ENCODE measurements at regions not wholly inside any gene's neighbourhood (a gene's known extent, or its start where the extent isn't known, plus 50 kb on each side); places are given as distances from the start of the nearest gene placed in this dataset.

GRCh38 chr6:41420186-41420585 is 84.8 kb downstream of the NCR2 start:
- Histone ChIP-seq H3K27ac (ENCODE audit: insufficient read depth, low read length) (no peak overlapping the region), H2BK20ac (ENCODE audit: low read depth, low read length) (no peak overlapping the region), H4K20me1 (ENCODE audit: insufficient read depth, low read length) (no peaks in the 10 kb centered on the region), H3K9me3 (ENCODE audit: control insufficient read depth, insufficient read depth, low read length) (peaks cover 6% of the 10 kb centered on the region), H3K4me3 (ENCODE audit: insufficient read depth, low read depth, low read length) (no peak overlapping the region), H3K23ac (ENCODE audit: low read depth, low read length) (no peak overlapping the region), H2BK120ac (ENCODE audit: low read depth, low read length) (no peak overlapping the region), H2AK5ac (ENCODE audit: low read depth, low read length) (no peak overlapping the region), H3K79me1 (ENCODE audit: low read depth in 1 of 2, low read length in 2 of 2) (no peaks in the 10 kb centered on the region), H3K4me1 (ENCODE audit: control insufficient read depth, insufficient read depth, low read length) (no peaks in the 10 kb centered on the region), H2BK5ac (ENCODE audit: low read depth, low read length, poor library complexity, severe bottlenecking) (no peak overlapping the region), H3K36me3 (ENCODE audit: control insufficient read depth, insufficient read depth, low read length) (no peaks in the 10 kb centered on the region), H3K4ac (ENCODE audit: low read depth, low read length) (no peak overlapping the region), H4K8ac (ENCODE audit: low read depth in 2 of 2, low read length in 2 of 2) (no peak overlapping the region), H4K5ac (ENCODE audit: low read depth, low read length) (no peak overlapping the region), H3K56ac (ENCODE audit: extremely low read depth, insufficient read depth, low read length) (no peak overlapping the region), H4K91ac (ENCODE audit: insufficient read depth, low read depth, low read length) (no peak overlapping the region), H3K18ac (ENCODE audit: low read depth, low read length) (no peak overlapping the region), H2BK15ac (ENCODE audit: low read depth, low read length) (no peak overlapping the region), H3K4me2 (ENCODE audit: low read depth, low read length) (no peak overlapping the region), H3K14ac (replicated peaks; ENCODE audit: low read depth, low read length) (no peak overlapping the region), H2AK9ac (replicated peaks; ENCODE audit: low read depth, low read length, poor library complexity) (no peak overlapping the region), H3K9me1 (ENCODE audit: insufficient read depth, low read length) (no peaks in the 10 kb centered on the region), H3K9ac (ENCODE audit: low read depth, low read length) (no peak overlapping the region), H2AFZ (replicated peaks; ENCODE audit: low read length, poor library complexity) (no peak overlapping the region), H3K27me3 (ENCODE audit: control insufficient read depth, insufficient read depth, low read length) (peaks cover 63% of the 10 kb centered on the region)
- 90% methylated on average over 2 of the region's 4 CpGs; no CpG with 5 or more reads in 1 of the 2 experiments for WGBS, 2 experiments (ENCODE audit: extremely low coverage in 2 of 2, insufficient read length in 1 of 2)
- intact Hi-C loops (cut with micrococcal nuclease) (no loop called here), in situ Hi-C loops (cut with MboI; ENCODE audit: low sequenced_read_pairs) (loop anchor here (5.0 kb wide), 1 partner anchor 172 kb away; no protein-coding TSS in a partner anchor), dilution Hi-C loops (cut with HindIII; ENCODE audit: low sequenced_read_pairs, unreplicated experiment) (no loop called here)
- ChIA-PET CTCF (no interaction called here), POLR2A (ENCODE audit: unreplicated experiment) (interaction anchor here (0.6 kb wide), 1 partner anchor 157 kb away, joined by 7 read pairs; no protein-coding TSS in a partner anchor)
- DNase-seq = no peak
- no peak for ATAC-seq (ENCODE audit: low read depth)
- TF ChIP-seq POLR2A (IDR thresholded peaks at IDR 0.05; ENCODE audit: low read depth, low read length) (no peak), CEBPB (IDR thresholded peaks at IDR 0.05; ENCODE audit: low read depth, low read length) (no peak), MAFK (IDR thresholded peaks at IDR 0.05; ENCODE audit: low read depth, low read length) (no peak), SMC3 (IDR thresholded peaks at IDR 0.05; ENCODE audit: low read depth, low read length) (no peak), NFE2L2 (IDR thresholded peaks at IDR 0.05; ENCODE audit: low read depth, low read length) (no peak), RCOR1 (IDR thresholded peaks at IDR 0.05; ENCODE audit: insufficient replicate concordance, low read length) (no peak), CTCF (conservative IDR thresholded peaks at IDR 0.05; ENCODE audit: low read depth, low read length) (no peak), BHLHE40 (IDR thresholded peaks at IDR 0.05; ENCODE audit: low read depth, low read length) (no peak), CHD1 (IDR thresholded peaks at IDR 0.05; ENCODE audit: low read depth, low read length) (no peak), FOS (IDR thresholded peaks at IDR 0.05; ENCODE audit: low read depth, low read length) (no peak), MXI1 (IDR thresholded peaks at IDR 0.05; ENCODE audit: borderline replicate concordance, low read depth, low read length) (no peak), ELK1 (IDR thresholded peaks at IDR 0.05; ENCODE audit: borderline replicate concordance, low read depth, low read length) (no peak), RAD21 (IDR thresholded peaks at IDR 0.05; ENCODE audit: low read length) (no peak), RFX5 (IDR thresholded peaks at IDR 0.05; ENCODE audit: low read depth, low read length) (no peak), USF2 (IDR thresholded peaks at IDR 0.05; ENCODE audit: low read depth, low read length) (no peak), MAZ (IDR thresholded peaks at IDR 0.05; ENCODE audit: borderline replicate concordance, low read depth, low read length) (no peak)
- no TSS peak for BruUV-seq (replicated peaks)

Measured in IMR-90 (cell line).